T-helper 1 cell treated with Interleukin-12 subunit alpha and Interleukin-12 subunit beta and Interleukin-4 antibody, amounts not matched to agents 30 ng/mL and 1 ng/mL, for 36 hours (primary cell): ENCODE measurements at regions not wholly inside any gene's neighbourhood (a gene's known extent, or its start where the extent isn't known, plus 50 kb on each side); places are given as distances from the start of the nearest gene placed in this dataset.
"Not testable (repeated sequence)": the region's sequence is repeated elsewhere in the genome, so short reads cannot be mapped to it uniquely, and the experiment has no call there.

Experiments
- intact Hi-C: fragments of 100-400 bp; cut with micrococcal nuclease; formaldehyde crosslinking; loops from one replicate; pipeline ENCODE4 v1.15.1; 2024

DNA sequence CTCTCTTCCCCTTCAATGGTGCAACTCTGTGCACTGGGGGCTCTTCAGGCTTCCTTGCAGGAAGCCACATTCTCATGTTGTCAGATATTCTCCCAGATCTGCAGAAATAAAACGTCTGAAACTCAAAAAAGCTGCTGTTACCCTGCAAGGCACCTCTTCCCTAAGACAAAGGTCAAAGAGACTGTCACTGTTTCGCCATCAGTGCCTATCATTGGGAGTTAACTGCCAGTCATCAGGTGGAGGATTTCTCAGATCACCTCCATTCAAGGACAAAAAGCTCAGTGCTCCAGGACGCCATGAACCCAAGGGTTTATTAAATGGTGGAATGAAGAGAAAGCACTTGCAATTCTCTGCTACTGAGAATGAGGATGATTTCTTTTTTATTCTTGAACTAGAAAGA, 144.6 kb upstream of the PALS2 start:
- intact Hi-C loops: no loop called here

DNA sequence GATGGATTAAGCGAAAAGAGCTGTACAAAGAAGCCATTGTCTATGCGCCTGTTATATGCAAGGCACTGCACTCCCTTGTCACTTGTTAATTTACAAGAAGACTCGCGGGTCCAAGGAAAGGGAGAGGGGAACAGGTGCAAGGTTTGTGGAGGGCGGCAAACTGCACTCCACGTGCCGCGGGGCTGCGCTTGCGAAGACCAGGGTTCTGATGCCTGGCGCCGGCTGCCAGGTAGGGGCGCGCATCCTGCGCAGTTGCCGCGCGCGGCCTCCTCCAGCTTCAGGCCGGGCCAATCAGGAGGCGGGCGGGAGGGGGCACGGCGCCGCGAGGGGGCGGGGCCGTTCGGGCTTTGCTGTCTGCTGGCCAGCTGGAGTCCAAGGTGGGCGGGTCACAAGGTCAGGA, 140.6 kb upstream of the PALS2 start:
- intact Hi-C loops: no loop called here

DNA sequence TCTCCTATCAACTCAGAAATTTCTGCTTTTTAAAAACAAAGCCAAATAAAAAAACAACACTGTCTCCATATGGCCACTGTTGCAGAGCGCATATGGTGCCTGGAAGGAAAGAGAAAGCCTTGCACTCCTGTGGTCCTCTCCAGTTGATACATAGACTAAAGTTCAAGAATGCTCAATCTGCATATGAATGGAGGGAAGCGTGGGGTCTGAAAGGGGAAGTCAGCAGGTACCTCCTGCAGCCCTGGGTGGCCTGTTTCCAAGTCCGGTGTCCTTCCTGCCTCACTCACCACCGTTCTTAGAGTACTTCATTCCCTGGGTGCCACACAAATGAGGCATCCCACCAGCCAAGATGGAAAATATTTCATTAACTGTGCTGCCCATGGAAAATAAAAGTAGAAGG, 138.3 kb upstream of the PALS2 start:
- intact Hi-C loops: no loop called here

DNA sequence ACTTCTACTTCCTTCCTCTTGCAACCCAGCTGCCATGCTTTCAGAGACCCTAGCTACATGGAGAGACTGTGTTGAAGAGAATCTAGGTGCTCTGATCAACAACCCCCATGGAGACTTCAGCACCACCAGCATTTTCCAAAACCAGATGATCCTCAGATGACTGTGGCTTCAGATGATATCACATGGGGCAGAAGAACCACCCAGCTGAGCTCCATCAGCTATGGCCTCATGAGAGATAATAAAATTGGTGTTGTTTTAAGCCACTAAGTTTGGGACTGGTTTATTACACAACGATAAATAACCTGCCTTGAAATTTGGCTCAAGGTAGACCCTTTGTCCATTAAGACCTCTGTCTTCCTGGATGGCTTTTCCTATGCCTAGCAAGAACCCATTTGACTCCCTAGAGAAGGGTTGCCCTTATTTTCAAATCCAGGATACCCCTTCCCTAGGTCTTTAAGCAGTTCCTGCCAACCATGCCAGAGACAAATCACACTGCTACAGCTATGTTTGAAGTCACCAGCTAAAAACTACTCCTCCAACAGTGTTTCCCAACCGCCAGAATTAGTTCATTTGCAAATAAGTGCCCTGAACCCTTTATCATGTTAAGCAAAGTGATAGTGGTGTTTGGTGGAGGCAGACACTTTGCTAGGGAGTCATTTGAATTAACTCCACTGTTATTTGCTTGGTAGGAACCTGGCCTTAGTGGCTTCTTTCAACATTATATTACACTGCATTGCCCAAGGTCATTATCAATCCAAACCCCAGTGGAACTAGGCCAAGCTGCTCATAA, 136.9 kb upstream of the PALS2 start:
- intact Hi-C loops: no loop called here

DNA sequence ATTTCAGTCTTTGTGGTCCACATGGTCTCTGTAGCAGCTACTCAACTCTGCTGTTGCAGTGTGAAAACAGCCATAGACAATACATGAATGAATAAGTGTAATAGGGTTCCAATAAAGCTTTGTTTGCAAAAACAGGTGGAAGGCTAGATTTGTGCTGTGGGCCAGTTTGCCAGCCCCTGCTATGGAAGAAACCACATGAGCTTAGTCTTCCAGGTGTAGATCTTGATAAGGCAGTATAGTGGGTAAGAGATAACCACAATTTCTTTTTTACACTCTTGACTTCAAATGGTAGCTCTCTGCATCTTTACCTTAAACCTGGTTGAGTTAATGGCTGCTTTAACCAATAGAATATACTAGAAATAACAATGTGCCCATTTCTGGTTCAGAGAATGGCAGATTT, 135.0 kb upstream of the PALS2 start:
- intact Hi-C loops: no loop called here

DNA sequence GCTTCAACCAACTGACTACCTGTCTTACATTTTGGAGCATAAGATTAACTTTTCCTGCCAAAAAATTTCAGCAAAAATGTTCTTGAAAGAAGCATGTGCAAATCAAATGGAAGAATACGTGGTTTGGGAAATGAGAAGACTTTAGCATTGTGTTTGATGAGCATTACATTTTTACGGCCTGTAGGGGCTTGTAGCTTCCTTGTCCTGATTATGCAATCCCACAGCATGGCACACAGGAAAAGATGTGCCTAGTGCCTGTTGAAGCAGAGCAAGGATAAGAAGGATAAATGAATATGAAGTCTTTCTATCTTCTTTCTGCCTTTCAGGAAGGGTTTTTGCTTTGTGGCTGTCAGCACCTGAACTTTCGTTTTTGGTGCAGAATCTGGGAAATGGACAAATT, 134.1 kb upstream of the PALS2 start:
- intact Hi-C loops: not testable (repeated sequence)

DNA sequence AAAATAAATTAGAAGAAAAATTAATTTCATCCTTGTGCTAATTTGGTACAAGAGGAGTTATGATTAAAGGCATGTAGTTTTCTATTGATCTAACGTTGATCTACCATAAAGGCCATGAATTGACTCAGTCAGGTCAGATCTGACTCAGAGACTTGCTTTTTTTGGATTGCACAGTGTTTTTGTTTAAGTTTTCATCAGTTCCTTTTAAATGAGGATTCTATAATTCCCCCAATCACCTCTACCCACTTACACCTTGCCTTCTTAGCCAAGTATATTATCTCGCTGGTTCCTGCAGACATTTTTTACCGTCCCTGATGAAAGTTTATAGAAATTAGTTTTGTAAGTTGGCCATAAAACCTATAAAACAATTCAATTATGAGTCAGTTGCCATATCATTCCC, 132.4 kb upstream of the PALS2 start:
- intact Hi-C loops: no loop called here

DNA sequence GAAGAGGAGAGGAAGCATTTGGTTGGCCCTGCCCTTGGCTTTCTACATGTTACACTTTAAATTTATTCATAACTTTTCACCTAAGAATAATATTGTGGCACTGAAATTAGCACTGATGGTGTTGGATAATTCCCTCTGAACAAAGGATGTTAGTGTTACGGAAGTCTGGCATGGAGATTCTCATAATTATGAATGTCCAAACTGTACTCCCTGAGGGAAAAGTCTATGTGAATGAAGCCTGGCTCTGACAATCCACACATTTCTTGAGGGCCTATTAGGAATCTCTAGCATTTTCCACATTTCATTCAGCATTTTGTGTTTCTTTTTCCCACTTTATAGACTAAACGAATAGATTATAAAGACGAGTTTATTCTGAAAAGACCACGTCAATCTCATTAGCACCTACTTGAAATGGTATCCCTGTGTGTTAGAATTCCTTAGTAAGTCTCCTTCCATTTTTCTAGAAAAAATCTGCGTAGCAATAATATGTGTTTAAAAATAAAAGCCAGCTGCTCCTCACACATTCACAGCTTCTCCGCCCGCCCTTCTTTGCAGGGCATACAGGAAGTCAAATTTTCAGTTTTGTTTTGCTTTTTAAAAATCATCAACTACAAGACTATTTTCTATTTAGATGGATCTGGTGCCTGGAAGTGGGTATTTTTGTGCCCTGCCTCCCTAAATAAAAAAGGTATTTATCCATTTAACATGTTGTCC, 131.8 kb upstream of the PALS2 start:
- intact Hi-C loops: no loop called here

DNA sequence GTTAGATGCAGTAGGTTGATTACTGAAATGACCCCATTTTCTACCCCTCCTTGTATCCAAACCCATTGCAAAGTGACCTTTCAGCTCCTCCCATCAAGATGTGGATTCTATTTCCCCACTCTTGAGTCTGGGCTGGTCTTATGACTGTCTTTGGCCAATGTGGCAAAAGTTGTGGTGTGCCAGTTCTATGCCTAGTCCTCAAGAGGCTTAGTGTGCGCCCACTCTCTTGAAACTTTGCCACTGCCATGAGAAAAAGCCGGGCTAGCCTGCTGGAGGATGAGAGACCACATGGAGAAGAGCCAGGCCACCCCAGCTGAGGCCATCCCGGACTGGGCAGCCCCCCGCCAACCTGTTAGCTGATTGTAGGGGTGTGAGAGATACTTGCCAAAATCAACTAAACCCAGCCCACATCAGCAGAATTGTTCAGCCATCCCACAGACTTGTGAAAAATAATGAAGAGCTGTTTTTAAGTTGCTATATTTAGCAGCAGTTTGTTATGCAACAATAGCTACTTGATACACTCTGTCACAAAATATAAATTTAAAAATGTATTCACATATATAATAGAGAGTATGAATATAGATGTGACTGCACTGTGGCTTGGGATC, 131.0 kb upstream of the PALS2 start:
- intact Hi-C loops: no loop called here

DNA sequence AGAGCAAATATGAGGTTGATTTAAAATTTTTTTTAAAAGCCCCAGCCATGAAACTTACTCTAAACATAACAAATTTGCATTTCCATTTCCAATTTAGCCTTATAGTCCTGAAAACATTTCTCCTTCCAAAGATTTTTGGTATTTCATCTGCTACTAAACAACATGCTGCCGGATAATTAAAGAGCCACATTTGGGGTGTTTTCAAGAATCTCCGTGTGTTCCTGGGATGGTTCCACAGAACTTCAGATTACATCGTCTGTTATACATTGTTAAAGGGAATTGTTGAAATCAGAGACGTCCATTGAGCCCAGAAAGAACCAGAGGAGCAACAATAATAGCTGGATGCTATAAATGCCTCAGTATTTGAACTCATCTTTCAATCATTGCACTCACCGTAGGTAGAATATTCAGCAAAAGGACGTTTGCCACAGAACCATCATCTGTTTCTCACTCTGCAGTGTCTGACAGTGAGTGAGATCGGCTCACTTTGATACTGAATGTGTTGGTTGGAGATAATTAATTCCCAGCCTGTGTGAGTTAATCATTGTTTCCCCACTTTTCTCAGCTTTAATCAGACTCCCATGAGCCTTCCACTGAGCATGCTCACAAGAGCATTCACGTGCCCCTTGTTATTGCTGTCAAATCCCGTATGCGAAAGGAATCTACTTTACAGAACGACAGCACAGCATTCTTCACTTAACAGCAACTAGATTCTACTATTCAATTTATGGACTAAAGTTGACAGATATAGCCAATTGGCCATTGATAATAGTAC, 128.4 kb upstream of the PALS2 start:
- intact Hi-C loops: no loop called here

DNA sequence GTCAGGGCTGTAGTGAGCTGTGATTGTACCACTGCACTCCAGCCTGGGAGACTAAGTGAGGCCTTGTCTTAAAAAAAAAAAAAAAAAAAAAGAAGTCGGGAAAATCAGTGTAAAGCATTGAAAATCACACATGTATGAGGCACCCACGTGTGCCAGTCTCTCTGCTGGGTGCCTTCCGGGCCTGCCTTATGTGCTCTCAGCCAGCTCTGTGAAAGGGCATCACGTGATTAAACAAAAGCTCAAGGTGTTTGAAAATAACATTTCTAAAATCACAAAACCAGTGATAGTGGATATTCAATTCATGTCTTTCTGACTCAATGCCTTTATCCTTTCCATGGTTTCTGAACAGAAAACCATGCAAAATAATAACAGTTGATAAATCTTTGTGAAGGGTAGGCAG, 125.2 kb upstream of the PALS2 start:
- intact Hi-C loops: no loop called here

DNA sequence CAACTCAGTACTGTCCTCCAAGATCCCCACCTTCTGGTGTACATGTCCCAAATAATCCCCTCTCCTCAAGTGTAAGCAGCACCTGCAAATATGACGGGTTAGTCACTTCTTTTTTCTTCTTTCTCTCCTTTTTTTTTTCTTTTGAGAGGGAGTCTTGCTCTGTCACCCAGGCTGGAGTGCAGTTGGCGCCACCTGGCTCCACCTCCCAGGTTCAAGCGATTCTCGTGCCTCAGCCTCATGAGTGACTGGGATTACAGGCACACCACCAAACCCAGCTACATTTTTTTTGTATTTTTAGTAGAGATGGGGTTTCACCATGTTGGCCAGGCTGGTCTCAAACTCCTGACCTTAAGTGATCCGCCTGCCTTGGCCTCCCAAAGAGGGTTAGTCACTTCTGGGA, 123.8 kb upstream of the PALS2 start:
- intact Hi-C loops: not testable (repeated sequence)

DNA sequence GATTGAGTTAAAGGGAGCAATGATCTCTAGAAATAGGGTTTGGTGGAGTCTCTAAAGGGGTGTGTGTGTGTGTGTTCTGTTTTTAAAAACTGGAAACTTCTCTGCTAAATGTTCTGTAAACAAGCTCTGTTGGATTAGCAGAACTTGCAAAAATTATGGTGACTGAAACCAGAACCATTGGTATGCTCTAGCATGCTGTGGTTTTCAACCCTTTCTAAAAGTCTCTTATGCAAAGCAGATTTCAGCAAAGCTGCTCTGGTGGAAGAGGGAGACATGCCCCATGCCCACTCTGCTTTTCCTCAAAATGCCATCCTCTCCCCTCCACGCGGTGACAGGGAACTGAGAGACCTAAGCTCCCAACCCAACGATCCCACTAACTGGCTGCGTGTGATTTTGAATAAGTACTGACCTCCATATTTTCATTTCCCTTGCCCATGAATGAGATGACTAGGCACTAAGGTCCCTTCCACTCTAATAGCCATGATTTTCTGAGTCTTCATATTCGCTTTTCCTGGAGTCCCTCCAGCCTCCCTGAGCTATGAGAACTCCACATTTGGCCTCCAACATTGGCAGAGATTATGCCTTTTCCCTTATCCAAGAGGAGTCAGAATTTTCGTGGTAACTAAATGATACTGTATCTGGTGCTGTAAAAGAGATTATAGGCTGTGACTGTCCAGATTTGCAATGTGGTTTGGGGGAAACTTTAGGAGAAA, 117.3 kb upstream of the PALS2 start:
- intact Hi-C loops: no loop called here

DNA sequence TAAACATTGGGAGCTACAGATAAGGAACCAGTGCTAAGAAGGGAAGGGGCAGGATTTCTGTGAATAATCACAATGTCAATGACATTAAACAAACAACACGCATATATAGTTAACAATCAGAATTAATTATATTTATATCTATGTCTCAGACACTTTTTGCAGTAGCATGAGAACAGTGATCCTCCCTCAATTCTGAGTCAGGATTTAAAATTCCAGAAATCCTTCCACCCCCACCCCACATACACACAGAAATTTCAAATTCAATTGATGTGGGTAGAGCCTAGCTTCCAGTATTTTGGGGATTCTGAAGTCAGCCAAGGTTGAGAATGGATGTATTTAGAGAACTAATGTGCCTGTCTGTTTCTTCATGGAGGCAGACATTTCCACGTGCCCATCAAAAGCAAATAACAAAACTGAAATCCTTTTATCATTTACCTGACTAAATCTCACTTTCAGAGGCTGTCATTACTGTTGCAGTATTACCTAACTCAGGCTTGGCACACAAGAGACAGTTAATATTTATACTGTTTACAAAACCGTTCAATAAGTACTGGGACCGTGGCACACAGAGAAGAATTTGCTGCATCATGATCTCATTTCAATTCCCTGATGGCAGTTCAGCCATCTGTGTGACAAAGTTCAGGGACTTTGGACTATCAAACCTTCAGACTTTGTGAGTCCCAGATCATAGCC, 116.6 kb upstream of the PALS2 start:
- intact Hi-C loops: no loop called here

DNA sequence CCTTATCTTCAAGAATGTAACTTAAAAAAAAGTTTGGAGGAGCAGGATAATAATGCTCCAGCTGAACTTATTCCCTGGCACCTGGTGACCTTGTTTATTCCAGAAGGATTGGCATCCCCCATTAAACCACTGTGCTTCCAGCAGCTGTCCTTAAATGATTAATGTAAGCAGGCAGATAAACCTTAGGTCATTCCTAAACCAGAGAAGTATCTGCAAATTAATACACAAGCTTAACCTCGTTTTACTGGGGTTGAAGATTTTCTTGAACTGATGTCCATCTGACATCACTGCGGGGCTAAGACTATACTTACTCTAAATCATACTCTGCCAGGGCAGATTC, 116.1 kb upstream of the PALS2 start:
- intact Hi-C loops: no loop called here

DNA sequence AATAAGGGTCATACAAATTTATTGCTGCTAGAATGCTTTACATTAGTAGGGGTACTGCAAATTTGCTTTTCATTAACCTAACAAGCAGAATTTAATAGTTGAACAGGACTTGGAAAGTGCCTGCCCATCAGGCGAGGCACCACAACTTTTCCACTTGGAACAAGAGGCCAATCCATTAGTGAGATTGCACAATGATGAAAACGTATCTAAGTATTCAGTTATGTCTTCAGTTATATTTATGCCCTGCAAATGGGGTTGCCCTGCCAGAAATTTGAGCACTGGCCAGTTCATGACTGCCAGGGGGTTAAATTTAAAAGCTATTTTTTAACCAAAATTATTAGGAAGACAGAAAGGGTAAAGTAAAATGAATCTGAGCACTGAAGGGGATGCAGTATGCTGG, 111.1 kb upstream of the PALS2 start:
- intact Hi-C loops: no loop called here

DNA sequence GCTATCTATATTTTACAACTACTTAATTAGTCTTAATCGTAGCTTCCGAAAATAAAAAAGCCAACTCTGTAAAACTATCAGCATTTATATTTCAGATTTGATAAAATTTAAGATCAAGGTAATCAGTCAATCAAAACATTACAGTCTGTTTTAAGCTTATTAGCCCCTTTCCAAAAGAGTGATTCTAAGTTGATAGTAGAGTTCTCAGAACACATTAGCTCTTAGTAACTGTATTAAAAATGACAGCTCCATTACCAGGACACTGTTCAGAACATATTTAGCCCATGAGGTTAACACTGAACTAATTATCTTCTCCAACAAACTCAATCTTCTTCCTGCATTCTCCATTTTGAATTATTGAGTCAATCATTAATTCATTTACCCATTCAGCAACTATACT, 110.3 kb upstream of the PALS2 start:
- intact Hi-C loops: no loop called here

DNA sequence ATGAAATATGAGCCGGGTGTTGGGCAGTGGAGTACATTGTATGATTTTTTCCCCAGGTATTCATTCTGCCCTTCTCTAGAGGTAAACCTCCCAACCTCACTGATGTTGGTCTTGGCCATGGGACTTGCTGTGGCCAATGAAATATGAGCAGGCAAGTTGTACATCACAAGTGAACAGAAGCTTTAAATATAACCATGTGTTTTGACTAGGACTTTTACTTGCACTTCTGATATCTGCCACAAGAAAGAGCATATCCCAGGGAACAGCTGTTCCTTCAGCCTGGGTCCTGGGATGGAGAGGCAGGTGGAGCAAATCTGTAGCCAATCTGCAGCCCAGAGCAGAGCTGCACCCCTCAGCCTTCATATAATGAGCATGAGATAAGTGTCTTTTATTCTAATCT, 109.8 kb upstream of the PALS2 start:
- intact Hi-C loops: no loop called here

DNA sequence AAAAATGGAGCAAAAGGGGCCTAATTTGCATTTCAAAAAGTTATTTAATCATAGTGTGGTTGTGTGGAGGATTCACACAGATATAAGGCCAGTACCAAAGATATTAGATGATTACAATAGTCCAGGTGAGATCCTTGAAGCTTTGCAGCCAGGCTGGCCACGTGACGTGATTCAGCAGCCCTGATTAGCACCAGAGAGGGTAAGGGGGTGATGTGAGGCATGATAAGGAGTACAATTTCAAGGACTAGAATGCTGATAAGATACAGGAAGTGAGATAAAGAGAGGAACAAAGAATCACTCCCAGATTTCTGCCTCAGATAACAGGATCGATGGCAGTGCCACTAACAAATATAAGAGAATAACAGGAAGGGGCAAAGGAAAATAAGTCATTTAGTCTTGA, 108.4 kb upstream of the PALS2 start:
- intact Hi-C loops: no loop called here

DNA sequence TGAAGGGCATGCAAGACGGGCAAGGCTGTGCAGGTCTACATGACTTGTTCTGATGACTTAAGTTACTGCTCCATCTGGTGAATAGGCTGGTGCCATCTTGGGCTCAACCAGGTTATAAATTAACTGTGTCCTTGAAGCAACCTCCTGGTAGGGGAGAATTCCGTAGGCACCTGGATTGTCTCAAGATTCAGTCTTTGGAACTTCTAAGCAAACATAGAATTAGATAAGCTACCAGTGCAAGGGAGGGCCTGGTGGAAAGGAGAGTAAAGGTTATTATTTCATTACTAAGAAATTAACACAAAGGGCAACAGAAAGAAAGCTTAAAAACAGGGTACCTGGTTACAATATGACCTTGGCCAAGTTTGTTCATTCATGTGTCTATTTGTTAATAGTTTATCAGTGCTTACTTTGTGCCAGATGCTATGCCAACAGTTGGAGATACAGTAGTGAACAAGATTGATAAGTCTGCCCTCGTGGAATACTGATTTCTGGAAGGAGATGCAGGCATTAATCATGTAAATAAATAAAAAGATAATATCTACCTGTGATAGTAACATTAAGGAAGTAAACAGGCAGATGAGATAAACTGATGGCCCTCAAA, 107.0 kb upstream of the PALS2 start:
- intact Hi-C loops: no loop called here
